ENCODE measurements at regions not wholly inside any gene's neighbourhood (a gene's known extent, or its start where the extent isn't known, plus 50 kb on each side); places are given as distances from the start of the nearest gene placed in this dataset.

DNA sequence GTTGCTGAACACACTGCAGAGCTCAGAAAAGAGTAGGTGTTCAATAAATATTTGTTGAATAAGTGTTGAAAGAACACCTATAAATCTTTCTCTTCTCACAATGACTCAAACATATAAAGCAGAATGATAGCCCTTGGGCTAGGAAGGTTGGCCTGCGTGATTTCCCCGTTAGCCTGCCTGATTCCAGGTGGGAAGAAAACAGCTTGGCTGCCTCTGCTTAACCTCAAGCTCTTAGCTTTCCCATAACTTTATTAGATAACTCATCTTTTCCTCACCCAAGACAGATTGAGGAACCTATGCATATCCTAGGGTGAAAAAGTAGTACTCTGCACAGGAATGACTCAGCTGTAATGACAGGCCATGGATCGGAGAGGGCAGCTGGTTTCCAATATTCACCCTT, 300.3 kb upstream of the ID4 start:
- POLR2A ChIA-PET: interaction anchor here (1.1 to 2.4 kb wide), 11 partner anchors 9 to 267 kb away, joined by 3 to 10 read pairs (median 3); no protein-coding TSS in a partner anchor
- no TSS peak for BruUV-seq (replicated peaks)
- H3K27me3 Mint-ChIP-seq (ENCODE audit: insufficient read depth, unreplicated experiment): no peaks in the 10 kb centered on the region
- H3K9me3 Mint-ChIP-seq (ENCODE audit: unreplicated experiment): no peaks in the 10 kb centered on the region
- H3K4me3 Mint-ChIP-seq (ENCODE audit: unreplicated experiment): no peak overlapping the region
- DNase-seq (ENCODE audit: unreplicated experiment): peak; percentile 68
- intact Hi-C loops (cut with micrococcal nuclease): no loop called here
- no peaks in the 10 kb centered on the region for H3K36me3 Mint-ChIP-seq (ENCODE audit: insufficient read depth, unreplicated experiment)
- TF ChIP-seq, protein P1, sequence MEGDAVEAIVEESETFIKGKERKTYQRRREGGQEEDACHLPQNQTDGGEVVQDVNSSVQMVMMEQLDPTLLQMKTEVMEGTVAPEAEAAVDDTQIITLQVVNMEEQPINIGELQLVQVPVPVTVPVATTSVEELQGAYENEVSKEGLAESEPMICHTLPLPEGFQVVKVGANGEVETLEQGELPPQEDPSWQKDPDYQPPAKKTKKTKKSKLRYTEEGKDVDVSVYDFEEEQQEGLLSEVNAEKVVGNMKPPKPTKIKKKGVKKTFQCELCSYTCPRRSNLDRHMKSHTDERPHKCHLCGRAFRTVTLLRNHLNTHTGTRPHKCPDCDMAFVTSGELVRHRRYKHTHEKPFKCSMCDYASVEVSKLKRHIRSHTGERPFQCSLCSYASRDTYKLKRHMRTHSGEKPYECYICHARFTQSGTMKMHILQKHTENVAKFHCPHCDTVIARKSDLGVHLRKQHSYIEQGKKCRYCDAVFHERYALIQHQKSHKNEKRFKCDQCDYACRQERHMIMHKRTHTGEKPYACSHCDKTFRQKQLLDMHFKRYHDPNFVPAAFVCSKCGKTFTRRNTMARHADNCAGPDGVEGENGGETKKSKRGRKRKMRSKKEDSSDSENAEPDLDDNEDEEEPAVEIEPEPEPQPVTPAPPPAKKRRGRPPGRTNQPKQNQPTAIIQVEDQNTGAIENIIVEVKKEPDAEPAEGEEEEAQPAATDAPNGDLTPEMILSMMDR (IDR thresholded peaks at IDR 0.05; ENCODE audit: unreplicated experiment): no peak
- CTCF ChIA-PET: interaction anchor here (2.0 kb wide), 1 partner anchor 12 kb away, joined by 7 read pairs; no protein-coding TSS in a partner anchor
- peaks cover 17% of the 10 kb centered on the region for H3K4me1 Mint-ChIP-seq (ENCODE audit: insufficient read depth, unreplicated experiment)
- no peak overlapping the region for H3K27ac Mint-ChIP-seq (ENCODE audit: low read depth, unreplicated experiment)

DNA sequence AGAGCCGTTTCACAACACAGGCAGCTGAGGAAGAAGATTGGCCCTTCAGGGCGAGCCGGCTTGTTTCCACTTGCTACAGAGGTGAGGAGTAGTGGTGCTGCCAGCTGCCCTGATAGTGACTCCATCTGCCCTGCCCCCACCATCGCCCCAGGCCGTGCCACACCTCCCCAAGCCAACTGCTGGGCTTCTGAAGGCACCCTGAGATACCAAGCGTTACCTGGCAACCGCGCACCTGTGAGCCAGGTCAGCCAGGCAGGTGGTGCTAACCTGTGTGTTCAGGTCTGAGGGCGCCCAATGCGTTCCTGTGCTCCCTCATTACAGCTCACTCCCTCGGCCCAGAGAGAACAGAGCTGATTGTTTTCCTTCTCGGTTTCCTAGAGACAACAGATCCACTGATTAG, 299.1 kb upstream of the ID4 start:
- Mint-ChIP-seq H3K9me3 (ENCODE audit: unreplicated experiment) (no peaks in the 10 kb centered on the region), H3K27ac (ENCODE audit: low read depth, unreplicated experiment) (no peak overlapping the region), H3K36me3 (ENCODE audit: insufficient read depth, unreplicated experiment) (no peaks in the 10 kb centered on the region), H3K27me3 (ENCODE audit: insufficient read depth, unreplicated experiment) (no peaks in the 10 kb centered on the region), H3K4me1 (ENCODE audit: insufficient read depth, unreplicated experiment) (peaks cover 17% of the 10 kb centered on the region), H3K4me3 (ENCODE audit: unreplicated experiment) (no peak overlapping the region)
- POLR2A ChIA-PET: interaction anchor here (0.5 to 2.4 kb wide), 13 partner anchors 9 to 486 kb away, joined by 3 to 10 read pairs (median 3); no protein-coding TSS in a partner anchor
- CTCF ChIA-PET: interaction anchor here (0.7 to 2.0 kb wide), 5 partner anchors 11 to 786 kb away, joined by 3 to 7 read pairs (median 4); no protein-coding TSS in a partner anchor
- intact Hi-C loops (cut with micrococcal nuclease): no loop called here
- TF ChIP-seq, protein P1 (IDR thresholded peaks at IDR 0.05; ENCODE audit: unreplicated experiment): no peak
- peak; percentile 91 for DNase-seq (ENCODE audit: unreplicated experiment)
- no TSS peak for BruUV-seq (replicated peaks)

DNA sequence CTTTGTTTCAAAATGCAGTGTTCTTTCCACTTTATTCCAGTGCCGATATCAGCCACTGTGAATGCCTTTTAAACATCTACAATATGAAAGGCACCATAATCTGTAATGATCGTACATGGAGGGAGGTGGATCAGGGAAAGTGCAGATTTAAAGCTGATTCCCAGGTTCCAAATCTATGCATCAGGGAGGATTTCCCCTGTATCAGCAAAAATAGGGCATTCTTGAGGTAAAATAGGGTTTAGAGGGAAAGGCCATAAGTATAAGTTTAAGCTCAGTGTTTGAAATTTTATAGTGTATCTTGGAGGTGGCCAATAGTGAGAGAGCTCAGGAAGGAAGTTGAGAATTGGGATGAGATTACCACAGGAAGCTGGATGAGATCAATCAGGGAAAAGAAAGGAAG, 289.7 kb upstream of the ID4 start:
- H3K27me3 Mint-ChIP-seq (ENCODE audit: insufficient read depth, unreplicated experiment): no peaks in the 10 kb centered on the region
- no peak overlapping the region for H3K4me3 Mint-ChIP-seq (ENCODE audit: unreplicated experiment)
- DNase-seq (ENCODE audit: unreplicated experiment): no peak
- TF ChIP-seq, protein P1 (IDR thresholded peaks at IDR 0.05; ENCODE audit: unreplicated experiment): no peak
- no peak overlapping the region for H3K27ac Mint-ChIP-seq (ENCODE audit: low read depth, unreplicated experiment)
- no peaks in the 10 kb centered on the region for H3K9me3 Mint-ChIP-seq (ENCODE audit: unreplicated experiment)
- ChIA-PET CTCF (no interaction called here), POLR2A (no interaction called here)
- H3K36me3 Mint-ChIP-seq (ENCODE audit: insufficient read depth, unreplicated experiment): no peaks in the 10 kb centered on the region
- no TSS peak for BruUV-seq (replicated peaks)
- no peaks in the 10 kb centered on the region for H3K4me1 Mint-ChIP-seq (ENCODE audit: insufficient read depth, unreplicated experiment)
- intact Hi-C loops (cut with micrococcal nuclease): no loop called here

DNA sequence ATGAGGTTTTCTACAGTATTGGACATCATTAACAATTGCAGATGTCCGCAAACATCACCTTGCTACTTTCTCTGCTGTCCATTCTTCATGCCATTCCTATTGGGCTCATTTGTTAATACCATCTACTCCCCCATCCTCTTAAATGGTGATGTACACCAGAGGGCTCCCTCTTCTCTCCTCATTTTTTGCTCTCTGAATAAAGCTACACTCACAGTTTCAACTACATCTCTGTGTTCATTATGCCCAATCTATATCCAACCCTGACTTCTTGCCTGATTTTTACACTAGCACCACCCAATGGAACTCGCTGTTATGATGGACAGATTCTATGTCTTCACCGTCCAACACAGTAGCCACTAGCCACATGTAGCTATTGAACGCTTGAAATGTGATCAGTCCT, 288.1 kb upstream of the ID4 start:
- Mint-ChIP-seq H3K4me1 (ENCODE audit: insufficient read depth, unreplicated experiment) (no peaks in the 10 kb centered on the region), H3K36me3 (ENCODE audit: insufficient read depth, unreplicated experiment) (no peaks in the 10 kb centered on the region), H3K9me3 (ENCODE audit: unreplicated experiment) (no peaks in the 10 kb centered on the region), H3K27me3 (ENCODE audit: insufficient read depth, unreplicated experiment) (no peaks in the 10 kb centered on the region), H3K4me3 (ENCODE audit: unreplicated experiment) (no peak overlapping the region), H3K27ac (ENCODE audit: low read depth, unreplicated experiment) (no peak overlapping the region)
- BruUV-seq (replicated peaks): no TSS peak
- intact Hi-C loops (cut with micrococcal nuclease): no loop called here
- CTCF ChIA-PET: interaction anchor here (2.0 kb wide), 1 partner anchor 12 kb away, joined by 7 read pairs; no protein-coding TSS in a partner anchor
- POLR2A ChIA-PET: no interaction called here
- no peak for DNase-seq (ENCODE audit: unreplicated experiment)
- TF ChIP-seq, protein P1 (IDR thresholded peaks at IDR 0.05; ENCODE audit: unreplicated experiment): no peak

Measured in MCF 10A (cell line).